Ovary (tissue), 3 donors: ENCODE measurements at regions not wholly inside any gene's neighbourhood (a gene's known extent, or its start where the extent isn't known, plus 50 kb on each side); places are given as distances from the start of the nearest gene placed in this dataset.

Source experiments
- EP300 ChIP-seq: sonication (generic); formaldehyde crosslinking; IDR thresholded peaks from one replicate; pipeline ENCODE4 v1.6.1; 2017; ENCODE audit warnings: antibody characterized with exemption
- POLR2A ChIP-seq: fragments of 450-650 bp; IDR thresholded peaks from one replicate; pipeline ENCODE4 v1.6.1; 2017; ENCODE audit warnings: antibody characterized with exemption, mild to moderate bottlenecking, moderate library complexity
- TF ChIP-seq, protein P1 (sequence below), 3 donors: fragments of 450-650 bp in 2 of 3; fragments of 200-600 bp in 1 of 3; IDR thresholded peaks; one replicate each; pipeline versions ENCODE4 v1.5.1 to v1.8.0; 2016 to 2022; ENCODE audit warnings: antibody characterized with exemption in 3 of 3, mild to moderate bottlenecking in 1 of 3
- donor health status: DM: no; HTN: no; CAD: no.

DNA sequence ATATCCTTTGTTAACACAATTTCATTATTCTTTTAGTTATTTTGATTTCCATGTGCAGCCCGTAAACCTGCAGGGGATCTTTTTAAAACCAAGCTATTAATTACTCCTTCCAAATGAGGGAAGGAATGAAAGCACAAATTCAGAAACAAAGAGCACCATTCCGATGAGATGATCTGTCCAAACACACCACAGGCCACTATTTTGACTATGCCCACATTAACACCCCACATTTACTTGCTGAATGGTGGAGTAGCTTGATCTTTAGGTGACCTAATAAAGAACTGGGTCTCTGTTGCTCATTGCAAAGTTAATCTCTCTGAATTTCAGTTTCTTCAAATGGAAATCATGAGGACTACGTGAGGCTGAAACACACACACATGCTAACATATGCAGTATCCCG lies 218.0 kb downstream of the IRS1 start:
- TF ChIP-seq, protein P1, sequence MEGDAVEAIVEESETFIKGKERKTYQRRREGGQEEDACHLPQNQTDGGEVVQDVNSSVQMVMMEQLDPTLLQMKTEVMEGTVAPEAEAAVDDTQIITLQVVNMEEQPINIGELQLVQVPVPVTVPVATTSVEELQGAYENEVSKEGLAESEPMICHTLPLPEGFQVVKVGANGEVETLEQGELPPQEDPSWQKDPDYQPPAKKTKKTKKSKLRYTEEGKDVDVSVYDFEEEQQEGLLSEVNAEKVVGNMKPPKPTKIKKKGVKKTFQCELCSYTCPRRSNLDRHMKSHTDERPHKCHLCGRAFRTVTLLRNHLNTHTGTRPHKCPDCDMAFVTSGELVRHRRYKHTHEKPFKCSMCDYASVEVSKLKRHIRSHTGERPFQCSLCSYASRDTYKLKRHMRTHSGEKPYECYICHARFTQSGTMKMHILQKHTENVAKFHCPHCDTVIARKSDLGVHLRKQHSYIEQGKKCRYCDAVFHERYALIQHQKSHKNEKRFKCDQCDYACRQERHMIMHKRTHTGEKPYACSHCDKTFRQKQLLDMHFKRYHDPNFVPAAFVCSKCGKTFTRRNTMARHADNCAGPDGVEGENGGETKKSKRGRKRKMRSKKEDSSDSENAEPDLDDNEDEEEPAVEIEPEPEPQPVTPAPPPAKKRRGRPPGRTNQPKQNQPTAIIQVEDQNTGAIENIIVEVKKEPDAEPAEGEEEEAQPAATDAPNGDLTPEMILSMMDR (IDR thresholded peaks at IDR 0.05): no peak
- TF ChIP-seq EP300 (no peak), POLR2A (no peak)
